Natural killer cell treated with Interleukin-12 subunit alpha and Interleukin-12 subunit beta and Interleukin-15 and Interleukin-18, amount 100 ng/mL, for 72 hours (primary cell): ENCODE measurements at regions not wholly inside any gene's neighbourhood (a gene's known extent, or its start where the extent isn't known, plus 50 kb on each side); places are given as distances from the start of the nearest gene placed in this dataset.

Experiments
- ATAC-seq, 2 donors: fragments of 150-1000 bp; cut with Tn5 transposase in 1 of 2; sonication (Bioruptor Pico), chemical (Tn5 transposase) in 1 of 2; 2 replicates each; pipeline ENCODE4 v1.10.0; 2021
- DNase-seq: peaks from one replicate; pipeline ENCODE4 v3.0.0; 2022; ENCODE audit warnings: low spot score
- H3K27ac Mint-ChIP-seq, 2 donors: 1 replicate in 1 of 2; 2 replicates in 1 of 2; pipeline ENCODE4 v1.8.0; 2022; ENCODE audit warnings: mixed read lengths in 2 of 2, mild to moderate bottlenecking in 1 of 2, moderate library complexity in 1 of 2
- H3K27me3 Mint-ChIP-seq, 2 donors: 1 replicate in 1 of 2; 2 replicates in 1 of 2; pipeline ENCODE4 v1.8.0; 2022; ENCODE audit warnings: mixed read lengths in 2 of 2
- H3K36me3 Mint-ChIP-seq: one replicate; pipeline ENCODE4 v1.8.0; 2022; ENCODE audit warnings: mixed read lengths
- H3K4me1 Mint-ChIP-seq, 2 donors: 1 replicate in 1 of 2; 2 replicates in 1 of 2; pipeline ENCODE4 v1.8.0; 2022; ENCODE audit warnings: low read depth in 2 of 2, mixed read lengths in 2 of 2, mild to moderate bottlenecking in 1 of 2
- H3K4me3 Mint-ChIP-seq: one replicate; pipeline ENCODE4 v1.8.0; 2022; ENCODE audit warnings: mixed read lengths
- H3K9me3 Mint-ChIP-seq: 2 replicates; pipeline ENCODE4 v1.8.0; 2022; ENCODE audit warnings: mixed read lengths

- Mint-ChIP-seq H3K36me3 (peaks cover under 1% of the 10 kb centered on the region), H3K4me3 (no peak overlapping the region), H3K27me3 (no peaks in the 10 kb centered on the region), H3K4me1 (no peaks in the 10 kb centered on the region), H3K9me3 (peaks cover 14% of the 10 kb centered on the region), H3K27ac (no peak overlapping the region)
- DNase-seq (no peak), ATAC-seq (no peak)
Observed at GRCh38 chr4:115165503-115165902, 52.1 kb upstream of the NDST4 start.
